H1 (cell line): ENCODE measurements at regions not wholly inside any gene's neighbourhood (a gene's known extent, or its start where the extent isn't known, plus 50 kb on each side); places are given as distances from the start of the nearest gene placed in this dataset.

Experiments used
- CTCF ChIA-PET: fragments of 300-600 bp; sonication (Branson Sonifier 250); formaldehyde crosslinking; loops from one replicate; lab custom pipeline; 2021; ENCODE audit not compliant: partially characterized antibody; lab: Charles Lee
- POLR2A ChIA-PET: fragments of 300-600 bp; sonication (Branson Sonifier 250); formaldehyde crosslinking; loops from one replicate; lab custom pipeline; 2021; ENCODE audit warnings: inconsistent platforms; ENCODE audit not compliant: partially characterized antibody; lab: Charles Lee
- DNase-seq, 2 experiments: peaks; one replicate each; pipeline versions ENCODE4 v3.0.0 to v3.0.0-alpha.2; 2010 to 2022; ENCODE audit warnings: low spot score in 2 of 2, low read depth in 1 of 2, mixed read lengths in 1 of 2
- FAIRE-seq: peaks from 2 replicates; lab custom pipeline; 2011; peaks lifted over from hg19 to GRCh38; lab: Jason Lieb, UNC
- H2AFZ ChIP-seq: 2 replicates; pipeline ENCODE4 v1.8.1; 2012; ENCODE audit warnings: low read length, inconsistent platforms
- H2AK5ac ChIP-seq: 2 replicates; pipeline ENCODE4 v1.6.1; 2013; ENCODE audit warnings: low read depth, low read length
- H2BK120ac ChIP-seq: replicated peaks from 2 replicates; pipeline ENCODE3; 2013; ENCODE audit warnings: low read depth, low read length, inconsistent platforms
- H2BK12ac ChIP-seq: 2 replicates; pipeline ENCODE4 v1.6.1; 2013; ENCODE audit warnings: low read depth, low read length
- H2BK15ac ChIP-seq: 2 replicates; pipeline ENCODE4 v1.6.1; 2013; ENCODE audit warnings: low read length
- H2BK20ac ChIP-seq: 2 replicates; pipeline ENCODE4 v1.6.1; 2013; ENCODE audit warnings: low read length
- H2BK5ac ChIP-seq: 2 replicates; pipeline ENCODE4 v1.6.1; 2013; ENCODE audit warnings: low read depth, low read length
- H3K14ac ChIP-seq: 2 replicates; pipeline ENCODE4 v1.6.1; 2013; ENCODE audit warnings: inconsistent platforms; ENCODE audit not compliant: insufficient read length
- H3K18ac ChIP-seq: 2 replicates; pipeline ENCODE4 v1.6.1; 2013; ENCODE audit warnings: low read length; ENCODE audit errors: extremely low read depth
- H3K23ac ChIP-seq: 2 replicates; pipeline ENCODE4 v1.6.1; 2013; ENCODE audit warnings: inconsistent platforms; ENCODE audit not compliant: insufficient read length
- H3K23me2 ChIP-seq: 2 replicates; pipeline ENCODE4 v1.6.1; 2013; ENCODE audit warnings: low read depth, low read length
- H3K27ac ChIP-seq: 2 replicates; pipeline ENCODE4 v1.6.1; 2011; ENCODE audit warnings: low read depth, low read length, inconsistent platforms
- H3K27me3 ChIP-seq, 4 experiments: replicated peaks in 1 of 4; 1 replicate in 1 of 4; 2 replicates in 3 of 4; pipeline versions ENCODE4 v1.6.1 to v1.8.1; 2011 to 2013; ENCODE audit warnings: low read length in 3 of 4, mild to moderate bottlenecking in 3 of 4, inconsistent platforms in 2 of 4, mixed read lengths in 2 of 4, moderate library complexity in 1 of 4; ENCODE audit not compliant: control insufficient read depth in 3 of 4, insufficient read depth in 3 of 4; ENCODE audit errors: extremely low read depth in 1 of 4
- H3K36me3 ChIP-seq, 4 experiments: 2 replicates each; pipeline versions ENCODE4 v1.6.1 to v1.8.1; 2011 to 2013; ENCODE audit warnings: mild to moderate bottlenecking in 4 of 4, low read length in 3 of 4, moderate library complexity in 2 of 4, control low read depth in 1 of 4, inconsistent platforms in 1 of 4; ENCODE audit not compliant: insufficient read depth in 4 of 4, control insufficient read depth in 2 of 4
- H3K4ac ChIP-seq: replicated peaks from 2 replicates; pipeline ENCODE3; 2013; ENCODE audit warnings: low read length, low read depth, mixed read lengths, inconsistent platforms; ENCODE audit not compliant: insufficient read length
- H3K4me1 ChIP-seq, 4 experiments: replicated peaks in 1 of 4; 1 replicate in 1 of 4; 2 replicates in 3 of 4; pipeline versions ENCODE4 v1.6.1 to v1.8.1; 2011 to 2013; ENCODE audit warnings: low read length in 3 of 4, inconsistent platforms in 2 of 4, mixed read lengths in 1 of 4; ENCODE audit not compliant: insufficient read depth in 4 of 4, control insufficient read depth in 3 of 4
- H3K4me2 ChIP-seq, 2 experiments: 2 replicates each; pipeline versions ENCODE4 v1.6.1 to v1.8.1; 2011 to 2013; ENCODE audit warnings: low read depth in 2 of 2, low read length in 2 of 2, control low read depth in 1 of 2, inconsistent platforms in 1 of 2, mild to moderate bottlenecking in 1 of 2; ENCODE audit not compliant: insufficient read depth in 1 of 2
- H3K4me3 ChIP-seq, 4 experiments: fragments of 200-600, 300-600 bp in 1 of 4; sonication (generic), shearing (Covaris generic), sonication (Bioruptor Twin) in 1 of 4; 2 replicates each; pipeline versions ENCODE4 v1.5.1 to v1.8.1; 2011 to 2016; ENCODE audit warnings: low read length in 4 of 4, low read depth in 3 of 4, control low read depth in 2 of 4, inconsistent platforms in 2 of 4, mild to moderate bottlenecking in 2 of 4, mixed read lengths in 1 of 4, moderate library complexity in 1 of 4; ENCODE audit not compliant: insufficient read depth in 2 of 4; ENCODE audit errors: extremely low read depth in 1 of 4
- H3K56ac ChIP-seq: replicated peaks from 2 replicates; pipeline ENCODE3; 2013; ENCODE audit warnings: low read depth, mild to moderate bottlenecking, mixed read lengths, low read length, inconsistent platforms; ENCODE audit not compliant: insufficient read length
- H3K79me1 ChIP-seq: 2 replicates; pipeline ENCODE4 v1.6.1; 2013; ENCODE audit warnings: low read depth, low read length, control low read depth
- H3K79me2 ChIP-seq, 2 experiments: 2 replicates each; pipeline versions ENCODE4 v1.6.1 to v1.8.1; 2012 to 2013; ENCODE audit warnings: low read length in 2 of 2, mild to moderate bottlenecking in 2 of 2, inconsistent platforms in 1 of 2; ENCODE audit not compliant: insufficient read depth in 2 of 2, control insufficient read depth in 1 of 2
- H3K9ac ChIP-seq, 4 experiments: replicated peaks in 1 of 4; 1 replicate in 1 of 4; 2 replicates in 3 of 4; pipeline versions ENCODE4 v1.6.1 to v1.8.1; 2011 to 2013; ENCODE audit warnings: low read depth in 3 of 4, low read length in 3 of 4, control low read depth in 2 of 4, mild to moderate bottlenecking in 2 of 4, moderate library complexity in 2 of 4, inconsistent platforms in 1 of 4; ENCODE audit errors: extremely low read depth in 1 of 4
- H3K9me3 ChIP-seq, 2 experiments: 2 replicates each; pipeline versions ENCODE4 v1.6.1 to v1.8.1; 2012 to 2013; ENCODE audit warnings: mild to moderate bottlenecking in 2 of 2, moderate library complexity in 2 of 2, control low read depth in 1 of 2, inconsistent platforms in 1 of 2, low read depth in 1 of 2, low read length in 1 of 2, mixed read lengths in 1 of 2; ENCODE audit not compliant: insufficient read depth in 2 of 2
- H4K20me1 ChIP-seq, 2 experiments: replicated peaks in 1 of 2; 2 replicates each; pipeline versions ENCODE3 to v1.8.1; 2011 to 2013; ENCODE audit warnings: inconsistent platforms in 2 of 2, low read length in 2 of 2, mild to moderate bottlenecking in 1 of 2; ENCODE audit not compliant: insufficient read depth in 2 of 2, control insufficient read depth in 1 of 2
- H4K5ac ChIP-seq: 2 replicates; pipeline ENCODE4 v1.6.1; 2013; ENCODE audit warnings: low read length, low read depth, mixed read lengths, inconsistent platforms; ENCODE audit not compliant: insufficient read length
- H4K8ac ChIP-seq: 2 replicates; pipeline ENCODE4 v1.8.0; 2013; ENCODE audit warnings: mild to moderate bottlenecking, moderate library complexity, low read length, inconsistent platforms; ENCODE audit not compliant: insufficient read depth; ENCODE audit errors: extremely low read depth
- H4K91ac ChIP-seq: replicated peaks from 2 replicates; pipeline ENCODE3; 2013; ENCODE audit warnings: low read length, mixed read lengths, inconsistent platforms; ENCODE audit not compliant: insufficient read length
- BACH1 ChIP-seq: IDR thresholded peaks from 2 replicates; pipeline ENCODE4 v1.6.1; 2012; ENCODE audit warnings: low read length, improper control_type of control experiment
- CBX5 ChIP-seq: fragments of 300-800, 300-1000 bp; sonication (generic); IDR thresholded peaks from 2 replicates; pipeline ENCODE4 v1.7.1; 2016; ENCODE audit warnings: antibody characterized with exemption, low read length, low read depth
- GTF2F1 ChIP-seq: IDR thresholded peaks from 2 replicates; pipeline ENCODE4 v1.6.1; 2012; ENCODE audit warnings: low read depth, low read length, improper control_type of control experiment, borderline replicate concordance
- KDM4A ChIP-seq: IDR thresholded peaks from one replicate; pipeline ENCODE4 v1.7.1; 2012; ENCODE audit warnings: low read depth, mild to moderate bottlenecking, moderate library complexity, low read length, inconsistent platforms; ENCODE audit not compliant: severe bottlenecking
- POLR2A ChIP-seq, 2 experiments: IDR thresholded peaks; 1 replicate in 1 of 2; 2 replicates in 1 of 2; pipeline ENCODE4 v1.6.1; 2011; ENCODE audit warnings: low read depth in 2 of 2, low read length in 2 of 2, mild to moderate bottlenecking in 2 of 2; ENCODE audit errors: control extremely low read depth in 1 of 2
- POLR2AphosphoS5 ChIP-seq: IDR thresholded peaks from 2 replicates; pipeline ENCODE4 v1.6.1; 2011; ENCODE audit warnings: low read depth, low read length
- RAD21 ChIP-seq, 2 experiments: IDR thresholded peaks in 1 of 2; conservative IDR thresholded peaks in 1 of 2; 2 replicates each; pipeline ENCODE4 v1.6.1; 2011; ENCODE audit warnings: low read depth in 2 of 2, low read length in 2 of 2, improper control_type of control experiment in 1 of 2, inconsistent platforms in 1 of 2, mild to moderate bottlenecking in 1 of 2, moderate library complexity in 1 of 2
- WGBS, 2 experiments: shearing (Covaris generic) in 1 of 2; methylation state at CpG; one replicate each; pipeline versions ENCODE4 v1.1.6 to v1.1.7; 2013 to 2015; ENCODE audit warnings: low lambda C conversion rate in 2 of 2, mixed read lengths in 2 of 2, inconsistent platforms in 1 of 2, low coverage in 1 of 2, missing lambda C conversion rate in 1 of 2; ENCODE audit not compliant: insufficient replicate concordance in 2 of 2, insufficient coverage in 1 of 2, insufficient read length in 1 of 2; ENCODE audit errors: extremely low coverage in 1 of 2, missing lambda C conversion rate in 1 of 2; 5-methylcytosine and 5-hydroxymethylcytosine counted together
- TF ChIP-seq, protein P1 (sequence below): IDR thresholded peaks from 2 replicates; pipeline ENCODE4 v1.6.1; 2012; ENCODE audit warnings: low read length, inconsistent platforms

DNA sequence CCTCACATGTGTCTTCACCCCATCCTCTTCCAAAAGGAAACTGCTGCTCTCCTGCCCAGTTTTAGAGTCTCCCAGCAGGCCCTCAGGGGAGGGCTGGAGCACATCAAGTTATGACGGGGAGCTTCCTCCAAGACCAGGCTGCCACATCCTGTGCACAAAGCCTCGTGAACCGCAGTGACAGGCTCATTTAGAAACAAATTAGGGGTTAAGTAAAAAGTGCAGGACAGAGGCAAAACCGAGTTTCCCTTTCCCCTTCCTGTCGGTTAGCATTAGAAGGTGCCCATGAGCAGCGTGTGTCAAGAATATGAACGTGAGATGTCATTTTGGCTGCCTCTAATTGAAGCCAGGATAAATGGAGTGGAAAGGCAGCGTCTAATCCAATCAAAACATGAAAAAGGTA is 199.7 kb downstream of the ARRDC4 start:
- H2BK5ac ChIP-seq, result no peak overlapping the region
- H3K4me2 ChIP-seq, result no peak overlapping the region
- H3K27me3 ChIP-seq, result no peaks in the 10 kb centered on the region
- H3K14ac ChIP-seq, result no peak overlapping the region
- no peak overlapping the region for H2BK12ac ChIP-seq
- H3K9ac ChIP-seq, result no peak overlapping the region
- no peak overlapping the region for H3K23ac ChIP-seq
- H3K23me2 ChIP-seq, result no peaks in the 10 kb centered on the region
- WGBS, 2 experiments, result 80% methylated on average over 8 of the region's 8 CpGs; no CpG with 5 or more reads in 1 of the 2 experiments
- no peak overlapping the region for H3K18ac ChIP-seq
- H4K20me1 ChIP-seq, result no peaks in the 10 kb centered on the region
- H3K4me1 ChIP-seq, result no peaks in the 10 kb centered on the region
- no peak overlapping the region for H4K5ac ChIP-seq
- no peak overlapping the region for H3K56ac ChIP-seq
- H2AFZ ChIP-seq, result no peak overlapping the region
- no peak overlapping the region for H2BK20ac ChIP-seq
- H2BK120ac ChIP-seq, result no peak overlapping the region
- no peak overlapping the region for H2AK5ac ChIP-seq
- H3K4me3 ChIP-seq, result no peak overlapping the region
- POLR2A ChIA-PET, result no interaction called here
- no peak for DNase-seq
- no peak overlapping the region for H3K27ac ChIP-seq
- no peak overlapping the region for H4K8ac ChIP-seq
- no peaks in the 10 kb centered on the region for H3K79me2 ChIP-seq
- CTCF ChIA-PET, result interaction anchor here (1.0 to 1.8 kb wide), 2 partner anchors 17 to 133 kb away, joined by 3 to 4 read pairs; no protein-coding TSS in a partner anchor
- peaks cover 0 to 10% of the 10 kb centered on the region in 2 experiments; a peak in 2 of 4 replicates for H3K9me3 ChIP-seq
- H3K36me3 ChIP-seq, result no peaks in the 10 kb centered on the region
- FAIRE-seq, result no peak
- H4K91ac ChIP-seq, result no peak overlapping the region
- no peaks in the 10 kb centered on the region for H3K79me1 ChIP-seq
- no peak overlapping the region for H3K4ac ChIP-seq
- H2BK15ac ChIP-seq, result no peak overlapping the region
- TF ChIP-seq BACH1 (no peak), POLR2AphosphoS5 (no peak), GTF2F1 (no peak), RAD21 (IDR thresholded peaks at IDR 0.05 in 1 of 2, conservative IDR thresholded peaks at IDR 0.05 in 1 of 2; ENCODE audit: low read depth in 2 of 2, low read length in 2 of 2) (no peak), KDM4A (no peak), POLR2A (IDR thresholded peaks at IDR 0.05; ENCODE audit: control extremely low read depth in 1 of 2, low read depth in 2 of 2, low read length in 2 of 2) (no peak), CBX5 (no peak)
- TF ChIP-seq, protein P1, sequence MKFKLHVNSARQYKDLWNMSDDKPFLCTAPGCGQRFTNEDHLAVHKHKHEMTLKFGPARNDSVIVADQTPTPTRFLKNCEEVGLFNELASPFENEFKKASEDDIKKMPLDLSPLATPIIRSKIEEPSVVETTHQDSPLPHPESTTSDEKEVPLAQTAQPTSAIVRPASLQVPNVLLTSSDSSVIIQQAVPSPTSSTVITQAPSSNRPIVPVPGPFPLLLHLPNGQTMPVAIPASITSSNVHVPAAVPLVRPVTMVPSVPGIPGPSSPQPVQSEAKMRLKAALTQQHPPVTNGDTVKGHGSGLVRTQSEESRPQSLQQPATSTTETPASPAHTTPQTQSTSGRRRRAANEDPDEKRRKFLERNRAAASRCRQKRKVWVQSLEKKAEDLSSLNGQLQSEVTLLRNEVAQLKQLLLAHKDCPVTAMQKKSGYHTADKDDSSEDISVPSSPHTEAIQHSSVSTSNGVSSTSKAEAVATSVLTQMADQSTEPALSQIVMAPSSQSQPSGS, result no peak
